Stimulated activated CD8-positive, alpha-beta memory T cell treated with anti-CD3 and anti-CD28 coated beads, Interleukin-15, amount 100 ng/mL, for 48 hours (primary cell): ENCODE measurements at regions not wholly inside any gene's neighbourhood (a gene's known extent, or its start where the extent isn't known, plus 50 kb on each side); places are given as distances from the start of the nearest gene placed in this dataset.
"Not testable (repeated sequence)": the region's sequence is repeated elsewhere in the genome, so short reads cannot be mapped to it uniquely, and the experiment has no call there.

Experiments
- DNase-seq, 2 donors: peaks; one replicate each; pipeline ENCODE4 v3.0.0-alpha.2; 2020; ENCODE audit warnings: low read depth in 2 of 2

- DNase-seq, result no peak
Observed at GRCh38 chr10:33657154-33657908, 322.9 kb upstream of the NRP1 start.

- DNase-seq, result no peak
Observed at GRCh38 chr10:33655921-33656320, 321.5 kb upstream of the NRP1 start.

GRCh38 chr10:33655165-33655815, 320.8 kb upstream of the NRP1 start:
- DNase-seq, result no peak

- no peak for DNase-seq
Observed at GRCh38 chr10:33653584-33654367, 319.3 kb upstream of the NRP1 start.

- DNase-seq, result no peak
Observed at GRCh38 chr10:33652870-33653269, 318.4 kb upstream of the NRP1 start.

- not testable (repeated sequence) for DNase-seq
Observed at GRCh38 chr10:33650131-33650530, 315.7 kb upstream of the NRP1 start.

- DNase-seq, result no peak
Observed at GRCh38 chr10:33643042-33643441, 308.6 kb upstream of the NRP1 start.

GRCh38 chr10:33638891-33639290, 304.4 kb upstream of the NRP1 start:
- no peak for DNase-seq

GRCh38 chr10:33638374-33638773, 303.9 kb upstream of the NRP1 start:
- DNase-seq, result no peak

GRCh38 chr10:33635967-33636515, 301.6 kb upstream of the NRP1 start:
- DNase-seq, result no peak

- DNase-seq, result no peak
Observed at GRCh38 chr10:33632432-33632831, 298.0 kb upstream of the NRP1 start.

GRCh38 chr10:33631991-33632390, 297.5 kb upstream of the NRP1 start:
- DNase-seq, result no peak

- no peak for DNase-seq
Observed at GRCh38 chr10:33630761-33631160, 296.3 kb upstream of the NRP1 start.

GRCh38 chr10:33627611-33628010, 293.1 kb upstream of the NRP1 start:
- no peak for DNase-seq

GRCh38 chr10:33626798-33627466, 292.5 kb upstream of the NRP1 start:
- DNase-seq, result no peak

GRCh38 chr10:33623669-33624068, 289.2 kb upstream of the NRP1 start:
- DNase-seq, result no peak

GRCh38 chr10:33621101-33621500, 286.6 kb upstream of the NRP1 start:
- DNase-seq, result no peak

- no peak for DNase-seq
Observed at GRCh38 chr10:33618196-33618595, 283.7 kb upstream of the NRP1 start.

- no peak for DNase-seq
Observed at GRCh38 chr10:33617381-33618080, 283.1 kb upstream of the NRP1 start.

GRCh38 chr10:33616956-33617355, 282.5 kb upstream of the NRP1 start:
- DNase-seq, result no peak

- DNase-seq, result no peak
Observed at GRCh38 chr10:33612551-33612950, 278.1 kb upstream of the NRP1 start.
